TTC549 (cell line): ENCODE measurements at regions not wholly inside any gene's neighbourhood (a gene's known extent, or its start where the extent isn't known, plus 50 kb on each side); places are given as distances from the start of the nearest gene placed in this dataset.

Experiments
- FAIRE-seq: peaks from 2 replicates; lab custom pipeline; 2012; peaks lifted over from hg19 to GRCh38; lab: Jason Lieb, UNC

DNA sequence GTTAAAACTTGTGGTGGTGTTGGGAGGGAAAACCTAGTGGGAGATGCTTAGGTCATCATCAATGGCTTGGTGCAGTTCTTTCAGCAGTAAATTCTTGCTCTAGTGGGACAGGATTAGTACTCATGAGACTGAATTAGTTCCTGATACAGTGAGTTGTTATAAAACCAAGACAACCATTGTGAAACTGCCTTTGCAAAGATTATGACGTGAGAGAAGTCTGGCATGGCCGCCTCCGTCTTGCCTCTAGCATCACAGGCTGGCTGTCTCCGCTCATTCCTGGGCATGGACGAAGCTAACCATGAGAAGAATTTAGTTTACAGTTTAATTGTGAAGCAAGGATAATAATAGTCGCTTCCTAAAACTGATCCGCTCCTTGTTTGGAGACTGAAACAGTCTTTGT lies 186.4 kb downstream of the KIF20B start:
- FAIRE-seq = no peak

DNA sequence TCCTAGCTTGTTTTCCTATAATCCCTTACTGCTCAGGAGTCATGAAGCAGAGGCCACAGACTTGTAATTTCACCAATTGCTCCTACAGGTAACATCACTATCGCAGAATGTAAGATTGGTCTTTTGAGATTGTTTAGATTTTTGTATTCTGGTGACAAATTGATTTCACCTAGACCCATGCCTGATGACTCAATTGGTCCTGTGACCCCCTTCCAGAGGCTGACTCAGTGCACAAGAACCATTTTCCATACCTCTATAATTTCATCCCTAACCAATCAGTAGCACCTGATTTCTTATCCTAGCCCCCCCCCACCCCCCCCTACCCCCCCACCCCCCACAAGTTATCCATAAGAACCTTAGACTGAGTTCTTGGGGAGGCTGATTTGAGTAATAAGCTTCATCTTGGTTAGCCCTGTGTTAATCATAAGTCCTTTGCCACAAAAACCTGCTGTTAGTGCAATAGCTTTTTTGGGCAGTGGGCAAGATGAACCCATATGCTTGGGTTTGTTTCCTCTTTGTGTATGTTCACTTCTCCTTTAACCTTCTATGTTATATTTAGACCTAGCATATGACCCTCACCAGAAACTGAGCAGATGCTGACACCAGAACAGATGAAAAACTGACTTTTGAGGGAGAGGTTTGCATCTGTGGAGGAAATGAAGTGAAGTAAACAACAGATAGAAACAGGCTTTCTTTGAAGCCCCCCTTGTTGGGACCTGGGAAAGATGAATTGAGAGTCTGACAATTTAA lies 187.1 kb downstream of the KIF20B start:
- no peak for FAIRE-seq

DNA sequence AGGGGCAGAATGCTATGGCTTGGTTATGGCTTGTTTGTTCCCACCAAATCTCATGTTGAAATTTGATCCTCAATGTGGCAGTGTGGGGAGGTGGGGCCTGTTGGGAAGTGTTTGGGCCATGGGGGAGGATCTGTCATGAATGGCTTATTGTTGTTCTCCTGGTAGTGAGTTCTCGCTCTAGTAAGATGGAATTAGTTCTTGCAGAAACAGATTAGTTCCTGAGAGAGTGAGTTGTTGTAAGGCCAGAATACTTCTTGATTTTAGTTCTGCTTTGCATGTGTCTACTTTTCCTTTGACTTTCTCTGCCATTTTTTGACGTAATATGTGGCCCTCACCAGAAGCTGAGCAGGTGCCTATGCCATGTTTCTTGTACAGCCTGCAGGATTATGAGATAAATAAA lies 188.2 kb downstream of the KIF20B start:
- FAIRE-seq = no peak

DNA sequence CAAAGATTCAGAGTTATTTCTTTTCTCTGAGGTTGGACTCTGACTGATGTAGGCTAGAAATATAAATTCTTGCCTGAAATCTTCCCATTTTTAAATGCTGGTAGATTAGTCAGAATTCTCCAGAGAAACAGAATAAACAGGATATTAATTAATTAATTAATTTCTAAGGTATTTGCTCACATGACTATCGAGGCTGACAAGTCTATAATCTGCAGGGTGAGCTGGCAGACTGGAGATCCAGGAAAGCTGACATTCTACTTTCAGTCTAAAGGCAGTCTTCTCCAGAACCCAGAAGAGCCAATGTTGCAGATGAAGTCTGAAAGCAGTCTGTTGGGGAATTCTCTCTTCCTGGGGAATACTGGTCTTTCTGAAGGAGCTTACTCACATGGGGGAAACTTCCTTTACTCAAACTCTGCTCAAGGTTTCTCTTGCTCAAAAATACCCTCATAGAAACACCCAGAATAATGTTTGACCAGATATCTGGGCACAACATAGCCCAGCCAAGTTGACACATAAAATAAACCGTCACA lies 189.7 kb downstream of the KIF20B start:
- FAIRE-seq = no peak

DNA sequence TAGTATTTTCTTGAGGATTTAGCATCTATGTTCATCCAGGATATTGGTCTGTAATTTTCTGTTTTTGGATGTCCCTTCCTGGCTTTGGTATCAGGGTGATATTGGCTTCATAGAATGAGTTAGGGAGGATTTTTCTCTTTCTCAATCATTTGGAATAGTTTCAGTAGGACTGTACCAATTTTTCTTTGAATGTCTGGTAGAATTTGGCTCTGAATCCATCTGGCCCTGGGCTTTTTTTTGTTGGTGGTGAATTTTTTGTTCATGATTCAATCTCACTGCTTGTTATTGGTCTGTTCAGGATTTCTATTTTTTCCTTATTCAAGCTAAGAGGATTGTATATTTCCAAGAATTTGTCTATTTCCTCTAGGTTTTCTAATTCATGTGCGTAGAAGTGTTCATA lies 192.7 kb downstream of the KIF20B start:
- no peak for FAIRE-seq

DNA sequence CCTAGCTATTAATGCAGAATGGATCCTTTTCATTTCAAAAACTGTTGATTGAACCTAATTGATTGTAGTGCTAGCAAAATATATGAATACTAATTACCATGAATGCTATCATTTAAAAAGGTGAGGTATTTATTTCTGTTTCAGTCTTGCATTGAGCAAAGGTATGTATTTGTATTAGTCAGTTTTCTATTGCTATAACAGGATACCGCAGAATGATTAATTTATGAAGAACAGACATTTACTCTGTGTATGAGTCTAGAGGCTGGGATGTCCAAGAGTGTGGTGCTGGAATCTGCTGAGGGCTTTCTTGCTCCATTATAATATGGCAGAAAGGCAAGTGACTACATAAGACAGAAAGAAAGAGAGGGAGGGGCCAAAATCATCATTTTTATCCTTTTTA lies 199.2 kb downstream of the KIF20B start:
- FAIRE-seq = no peak

DNA sequence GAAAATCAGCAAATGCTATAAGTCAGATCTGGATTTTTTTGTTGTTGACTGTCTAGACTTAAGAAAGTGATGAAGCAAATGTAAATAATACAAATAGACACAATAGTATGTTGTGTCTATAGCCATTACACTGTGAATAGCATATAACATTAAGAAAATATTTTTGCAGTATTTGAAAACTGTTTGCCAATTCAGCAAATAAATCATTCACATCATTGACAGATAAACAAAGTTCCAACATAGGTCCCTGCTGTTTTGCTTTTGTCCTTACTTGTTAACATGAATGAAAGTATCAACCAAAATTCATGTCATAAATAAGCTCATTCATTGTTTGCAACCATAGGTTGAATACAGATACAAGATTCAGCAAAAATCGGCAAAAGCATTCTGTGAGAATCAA lies 200.5 kb downstream of the KIF20B start:
- no peak for FAIRE-seq

DNA sequence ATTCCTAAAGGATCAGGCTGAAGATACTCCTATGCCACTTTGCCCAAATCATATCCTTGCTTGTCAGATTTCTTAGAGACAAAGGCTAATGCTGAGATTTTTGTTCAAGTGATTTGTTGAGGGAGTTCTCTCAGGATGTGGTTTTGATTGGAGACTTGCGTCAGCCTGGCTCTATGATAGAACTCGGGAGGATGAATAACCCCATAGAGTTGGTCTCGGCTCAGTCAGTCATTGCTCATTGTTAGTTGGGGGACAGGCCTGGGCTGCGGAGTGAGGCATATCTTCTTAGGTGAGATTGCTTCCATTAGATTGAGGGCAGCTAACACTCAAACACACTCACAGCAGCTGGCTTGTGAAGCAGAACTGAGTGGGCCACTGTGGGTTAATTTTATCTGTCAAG lies 203.4 kb downstream of the KIF20B start:
- FAIRE-seq = no peak

DNA sequence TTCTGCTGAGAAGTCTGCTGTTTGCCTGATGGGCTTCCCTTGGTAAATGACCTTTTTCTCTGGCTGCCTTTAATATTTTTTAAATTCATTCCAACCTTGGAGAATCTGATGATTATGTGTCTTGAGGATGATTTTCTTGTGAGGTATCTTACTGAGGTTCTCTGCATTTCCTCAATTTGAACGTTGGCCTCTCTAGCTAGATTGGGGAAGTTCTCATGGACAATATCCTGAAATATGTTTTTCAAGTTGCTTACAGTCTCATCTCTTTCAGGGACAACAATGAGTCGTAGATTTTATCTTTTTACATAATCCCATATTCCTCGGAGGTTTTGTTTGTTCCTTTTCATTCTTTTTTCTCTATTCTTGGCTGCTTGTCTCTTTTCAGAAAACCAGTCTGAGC lies 208.4 kb downstream of the KIF20B start:
- no peak for FAIRE-seq

DNA sequence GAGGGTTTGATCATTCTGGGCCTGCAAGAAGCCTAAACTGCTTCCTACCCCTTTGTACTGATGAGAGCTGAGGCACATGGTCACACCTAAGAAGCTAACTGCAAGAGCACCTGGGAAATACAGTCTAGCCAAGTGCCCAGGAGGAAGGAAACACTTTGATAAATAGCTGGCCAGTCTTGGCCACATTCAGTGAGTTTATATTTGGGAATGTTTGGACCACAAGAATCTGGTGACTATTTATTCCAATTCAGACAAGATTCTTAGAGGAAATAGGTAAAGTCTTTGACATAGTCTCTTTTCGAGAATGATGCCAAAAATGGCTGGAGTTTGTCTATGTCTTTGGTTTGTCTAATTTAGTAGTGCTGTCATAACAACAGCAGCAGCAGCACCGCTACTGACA lies 213.6 kb downstream of the KIF20B start:
- FAIRE-seq = no peak

DNA sequence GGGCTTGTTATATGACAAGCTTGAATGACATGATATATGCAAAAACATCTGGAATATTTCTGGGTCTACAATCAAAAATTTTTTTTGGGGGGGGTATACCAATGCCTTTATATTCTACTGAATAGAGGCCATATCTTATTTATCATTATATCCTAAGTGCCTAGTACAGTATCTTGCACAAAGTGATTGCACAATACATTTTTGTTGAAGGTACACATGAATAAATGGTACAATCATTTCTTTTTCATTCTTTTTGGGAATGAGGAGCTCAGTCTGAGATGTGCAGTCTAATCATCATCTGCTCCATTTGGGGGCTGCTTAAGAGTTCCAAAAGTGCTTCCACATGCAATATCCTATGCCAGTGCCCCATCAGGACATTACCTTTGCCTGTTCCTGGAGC lies 214.6 kb downstream of the KIF20B start:
- no peak for FAIRE-seq

DNA sequence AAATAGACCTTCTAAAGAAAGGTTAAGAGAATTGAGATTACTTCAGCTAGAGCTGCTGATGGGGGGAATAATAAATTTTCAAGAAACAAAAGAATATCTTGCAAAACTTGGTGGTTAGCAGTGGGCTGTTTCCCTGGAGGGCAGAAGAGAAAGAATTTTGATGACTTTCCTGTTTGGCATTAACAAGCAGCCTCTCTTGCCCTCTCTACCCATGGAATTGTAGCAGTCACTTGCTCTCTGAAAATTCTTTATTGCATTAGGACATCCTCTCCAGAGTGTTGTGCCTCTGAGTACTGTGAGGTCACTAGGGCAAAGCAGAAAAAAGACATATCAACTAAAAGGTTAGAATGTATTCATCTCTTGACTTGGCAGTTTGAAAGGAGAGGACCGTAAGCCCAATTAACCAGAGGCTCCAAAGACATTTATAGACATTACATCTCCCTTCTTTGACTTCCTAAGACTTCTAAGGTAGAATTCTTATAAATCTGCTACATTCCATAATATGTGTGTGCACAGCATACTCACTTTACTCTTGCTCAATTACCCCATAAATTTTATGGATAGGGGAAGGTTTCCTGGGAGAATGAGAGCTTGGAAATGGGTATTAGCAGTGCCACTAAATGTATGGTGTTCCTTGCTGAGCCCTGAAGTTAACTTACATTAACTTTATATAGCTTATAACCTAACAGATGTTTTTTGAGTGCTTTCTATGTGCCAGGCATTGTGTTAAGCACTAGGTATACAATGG lies 215.3 kb downstream of the KIF20B start:
- no peak for FAIRE-seq

DNA sequence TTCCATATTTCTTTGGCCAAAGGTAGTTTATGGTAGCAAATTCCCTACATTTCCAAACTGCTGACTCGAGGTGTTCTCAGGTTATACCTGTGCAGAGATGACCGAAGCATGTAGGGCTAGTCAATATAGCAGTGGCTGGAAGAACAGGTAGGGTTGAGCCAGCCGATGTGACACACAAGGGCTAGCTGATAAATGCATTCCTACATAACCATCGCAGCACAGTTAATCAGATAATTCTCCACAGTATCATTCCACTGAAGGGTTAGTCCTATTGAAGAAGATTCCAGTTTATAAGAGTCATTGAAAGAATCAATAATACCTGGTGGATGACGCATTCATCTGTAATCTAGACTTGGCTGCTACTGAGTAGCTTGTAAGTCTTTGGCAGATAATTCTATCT lies 220.0 kb downstream of the KIF20B start:
- FAIRE-seq = no peak

DNA sequence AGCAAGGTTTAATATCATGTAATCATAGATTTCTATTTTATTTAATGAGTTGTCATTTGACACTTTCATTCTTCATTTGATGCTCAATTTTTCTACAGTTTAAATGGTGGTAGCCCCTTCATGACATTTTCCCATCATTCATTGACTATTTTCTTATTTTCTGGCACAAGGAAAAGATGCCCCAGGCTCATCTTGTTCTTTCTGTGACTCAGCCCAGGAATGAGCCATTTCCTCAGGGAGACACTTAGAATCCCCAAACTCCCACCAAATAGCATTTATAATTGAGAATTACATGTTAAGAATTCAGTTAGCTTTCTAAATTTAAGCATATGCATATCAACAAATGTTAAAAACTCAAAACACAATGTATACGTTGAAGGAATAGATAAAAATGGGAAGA lies 222.3 kb downstream of the KIF20B start:
- no peak for FAIRE-seq

DNA sequence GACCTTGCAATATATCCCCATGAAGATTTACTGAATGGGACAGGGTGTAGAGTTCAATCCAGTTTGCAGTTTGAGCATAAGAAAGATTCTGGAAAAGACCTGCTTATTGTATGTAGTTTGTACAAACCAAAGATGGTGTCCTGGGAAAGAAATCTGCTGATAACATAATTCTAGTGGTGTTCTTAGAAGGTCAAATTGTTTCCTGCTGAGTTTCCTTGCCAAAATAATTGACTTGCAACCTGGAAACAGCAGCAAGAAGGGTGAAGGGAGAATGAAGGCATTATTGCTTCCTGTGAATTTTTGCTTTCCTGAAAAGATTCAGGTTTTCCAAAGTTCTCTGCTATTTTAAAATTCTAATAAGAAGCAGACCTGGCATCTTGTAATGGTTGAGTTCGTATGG lies 222.9 kb downstream of the KIF20B start:
- FAIRE-seq = no peak

DNA sequence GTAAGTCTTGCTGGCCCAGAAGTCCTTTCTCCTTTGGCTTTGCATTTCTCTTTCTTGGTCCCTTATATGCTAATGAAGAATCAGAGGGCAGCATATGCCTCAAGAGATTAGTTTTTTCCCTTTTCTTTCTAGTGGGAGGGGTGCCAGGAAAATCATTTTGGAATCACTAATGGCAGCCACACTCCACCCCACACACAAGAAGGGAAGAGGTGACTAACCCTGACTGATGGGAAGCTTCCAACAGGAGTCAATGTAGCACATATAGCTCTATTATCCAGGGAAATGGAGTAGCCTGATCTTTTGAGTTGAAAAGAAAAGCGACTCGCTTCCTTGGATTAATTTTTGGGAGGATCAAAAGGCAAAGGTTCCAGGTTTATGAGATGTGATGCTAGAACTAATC lies 225.3 kb downstream of the KIF20B start:
- no peak for FAIRE-seq

DNA sequence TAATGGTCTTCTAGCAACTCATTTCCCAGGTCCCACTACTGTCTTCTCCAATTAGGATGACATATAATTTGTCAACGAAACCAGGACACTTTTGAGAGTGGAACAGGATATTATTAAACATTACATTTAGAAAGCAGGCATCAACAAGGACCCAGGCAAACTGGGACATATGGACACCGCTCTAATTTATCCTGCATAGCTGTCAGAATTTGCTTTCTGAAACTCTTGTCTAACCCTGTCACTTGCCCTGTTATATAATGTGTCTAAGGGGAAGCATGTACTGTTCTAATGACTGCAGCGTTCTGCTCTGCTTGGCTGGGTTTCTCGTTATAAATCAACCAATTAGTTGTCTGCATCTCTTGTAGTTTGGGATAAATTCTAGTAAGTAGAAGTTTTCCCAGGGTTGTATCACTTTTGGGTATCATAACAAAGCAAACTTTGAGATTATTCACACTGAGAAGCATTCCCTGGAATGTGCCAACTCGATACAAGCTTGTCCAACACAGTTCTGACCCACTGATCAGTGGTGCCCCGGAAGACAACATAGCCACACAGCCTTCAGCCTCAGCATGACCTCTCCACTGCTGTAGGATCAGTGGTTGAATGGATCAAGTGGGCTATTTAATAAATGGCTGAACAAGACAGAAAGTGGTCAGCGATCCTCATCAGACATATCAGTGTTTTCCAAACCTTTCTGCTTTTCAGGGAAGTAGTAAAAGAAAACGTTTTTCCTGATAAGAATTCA lies 228.1 kb downstream of the KIF20B start:
- FAIRE-seq = no peak

DNA sequence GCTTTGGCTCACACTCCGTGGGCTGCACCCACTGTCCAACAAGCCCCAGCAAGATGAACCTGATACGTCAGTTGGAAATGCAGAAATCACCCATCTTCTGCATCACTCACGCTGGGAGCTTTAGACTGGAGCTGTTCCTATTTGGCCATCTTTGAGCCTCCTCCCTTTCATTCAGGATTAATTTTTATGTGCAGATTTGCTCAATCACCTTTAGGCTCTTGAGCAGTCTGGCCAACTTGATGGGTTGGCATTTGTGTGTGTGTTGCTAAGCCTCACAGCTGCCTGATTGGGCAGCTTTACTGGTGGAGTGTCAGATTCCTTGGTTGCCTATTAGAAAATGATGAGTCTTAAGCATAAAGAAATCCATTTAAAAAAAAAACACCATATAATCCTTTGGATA lies 236.1 kb downstream of the KIF20B start:
- FAIRE-seq = no peak

DNA sequence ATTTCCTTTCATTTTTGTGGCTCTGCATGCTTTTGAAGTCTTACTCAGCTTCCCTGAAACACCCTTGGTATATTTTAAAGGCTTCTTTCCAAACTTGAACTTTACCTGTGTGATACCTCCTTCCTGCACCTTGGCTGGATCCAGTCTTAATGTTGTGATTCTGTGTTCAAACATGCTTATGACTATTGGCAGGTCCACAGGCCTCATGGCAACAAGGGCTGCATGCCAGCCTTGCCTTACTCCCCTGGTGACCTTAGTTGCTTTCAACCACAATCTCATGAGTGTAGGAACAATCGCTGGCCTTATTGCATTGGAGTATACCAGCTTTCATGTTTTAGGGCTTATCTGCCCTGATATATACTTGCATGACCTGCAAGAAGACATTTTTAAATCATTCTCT lies 238.7 kb downstream of the KIF20B start:
- no peak for FAIRE-seq

DNA sequence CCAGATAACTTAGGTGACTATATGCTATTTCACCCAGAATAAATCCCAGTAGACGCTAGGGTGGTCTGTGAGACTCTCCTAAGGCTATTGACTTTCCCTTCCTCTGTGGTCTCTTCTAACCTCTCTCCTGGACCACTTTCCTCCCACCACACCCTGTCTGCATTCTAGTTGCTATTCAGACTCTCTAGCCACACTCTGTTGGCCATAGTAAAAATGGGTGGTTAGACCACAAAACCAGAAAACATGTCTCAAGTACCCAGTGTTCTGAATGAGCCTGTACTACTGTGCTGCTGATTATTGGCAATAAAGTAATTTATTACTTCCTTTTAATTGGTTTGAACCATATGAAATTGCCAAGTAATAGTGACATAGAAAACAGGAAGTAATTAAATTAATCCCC lies 240.8 kb downstream of the KIF20B start:
- no peak for FAIRE-seq

DNA sequence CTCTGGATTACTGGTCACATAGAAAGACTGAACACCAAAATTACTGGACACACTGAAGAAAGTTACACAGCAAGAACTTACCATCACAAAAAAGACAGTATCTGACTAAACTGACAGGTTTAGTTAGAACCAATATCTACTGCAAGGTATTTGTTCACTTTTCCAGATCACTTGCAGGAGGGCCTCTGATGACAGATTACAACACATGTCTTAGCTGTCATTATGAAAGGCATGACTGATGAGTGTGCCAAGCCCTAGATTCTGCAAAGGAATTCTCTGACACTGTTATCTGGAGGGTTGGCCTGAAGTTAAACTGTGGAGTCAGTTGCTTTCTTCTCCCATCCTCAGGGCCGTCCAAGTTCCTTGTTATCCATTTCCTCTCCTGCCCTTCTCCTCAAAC lies 242.7 kb downstream of the KIF20B start:
- FAIRE-seq = no peak

DNA sequence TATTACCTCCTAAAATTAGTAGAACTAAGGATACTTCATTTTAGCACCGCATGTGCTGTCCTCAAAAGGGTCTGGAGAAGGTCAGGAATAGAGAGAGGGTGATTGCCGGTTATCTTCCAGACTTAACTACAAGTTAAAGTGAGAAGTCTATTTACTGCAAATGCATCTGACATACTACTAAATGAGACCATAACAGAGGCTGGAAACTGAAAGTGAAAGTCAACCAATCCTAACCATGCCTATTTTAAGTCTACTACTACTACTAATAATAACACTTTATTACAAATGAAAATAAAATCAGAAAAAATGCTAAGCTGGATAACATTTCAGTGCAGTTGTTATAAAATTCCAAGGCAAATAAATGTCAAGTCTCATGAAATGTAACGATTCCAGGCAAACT lies 244.7 kb downstream of the KIF20B start:
- no peak for FAIRE-seq

DNA sequence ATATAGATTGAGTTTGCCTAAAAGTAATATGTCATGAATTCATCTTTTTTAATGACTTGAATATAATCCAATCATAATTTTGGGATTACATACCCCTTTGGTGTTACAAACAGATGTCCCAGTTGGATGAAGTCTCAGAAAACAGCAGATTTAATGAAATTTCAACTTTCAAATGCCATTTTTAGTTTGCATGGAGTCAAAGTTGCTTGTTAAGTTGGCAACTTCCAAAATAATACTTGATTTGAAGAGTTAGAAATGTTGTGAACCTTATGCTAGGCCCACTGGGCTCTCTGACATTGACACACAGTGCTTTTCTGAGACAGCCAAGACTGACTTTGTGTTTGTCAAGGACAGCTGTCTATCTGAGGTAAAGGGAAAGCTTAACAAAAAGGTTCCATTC lies 248.1 kb downstream of the KIF20B start:
- no peak for FAIRE-seq
